NCI-H446 treated with DMSO at 0.1 percent for 48 hours (cell line): ENCODE measurements at regions not wholly inside any gene's neighbourhood (a gene's known extent, or its start where the extent isn't known, plus 50 kb on each side); places are given as distances from the start of the nearest gene placed in this dataset.

Experiments
- DNase-seq: peaks from one replicate; lab custom pipeline; 2025; lab: John Stamatoyannopoulos, UW

DNA sequence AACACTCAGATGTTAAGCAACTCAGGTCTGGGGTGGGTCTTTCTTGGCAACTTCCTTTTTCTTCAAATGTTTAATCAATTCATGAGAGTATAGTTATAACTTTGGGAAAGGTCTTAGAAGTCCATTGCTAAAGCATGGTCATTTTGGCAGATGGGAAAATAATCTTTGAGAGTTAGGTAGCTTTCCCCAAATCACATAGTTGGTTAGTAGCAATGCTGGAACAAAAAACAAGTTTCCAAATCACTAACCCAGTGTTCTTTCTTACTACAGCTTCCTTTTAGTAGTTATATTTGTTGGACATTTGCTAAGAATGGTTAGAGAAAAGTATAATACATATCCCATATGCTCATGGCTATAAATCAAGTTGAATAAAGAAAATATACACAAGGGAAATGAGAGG, 185.2 kb upstream of the SLC14A2 start:
- no peak for DNase-seq

DNA sequence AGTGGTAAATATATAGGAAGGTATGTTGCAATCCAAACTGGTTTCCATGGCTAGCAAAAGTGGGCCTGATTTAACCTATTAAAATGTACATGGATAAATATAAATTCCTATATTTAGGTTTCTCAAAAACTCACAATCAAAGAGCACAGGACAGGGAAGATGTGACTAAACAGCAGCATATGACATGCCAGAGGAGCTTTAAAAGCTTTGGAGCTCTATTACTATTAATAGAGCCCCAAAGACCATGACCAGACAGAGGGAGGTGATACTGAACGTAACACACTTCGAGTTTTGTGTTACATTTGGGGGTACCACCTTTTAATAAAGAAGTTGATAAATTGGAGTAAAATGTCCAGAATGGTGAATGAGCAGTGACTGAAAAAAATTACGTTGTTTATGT, 179.5 kb upstream of the SLC14A2 start:
- no peak for DNase-seq

DNA sequence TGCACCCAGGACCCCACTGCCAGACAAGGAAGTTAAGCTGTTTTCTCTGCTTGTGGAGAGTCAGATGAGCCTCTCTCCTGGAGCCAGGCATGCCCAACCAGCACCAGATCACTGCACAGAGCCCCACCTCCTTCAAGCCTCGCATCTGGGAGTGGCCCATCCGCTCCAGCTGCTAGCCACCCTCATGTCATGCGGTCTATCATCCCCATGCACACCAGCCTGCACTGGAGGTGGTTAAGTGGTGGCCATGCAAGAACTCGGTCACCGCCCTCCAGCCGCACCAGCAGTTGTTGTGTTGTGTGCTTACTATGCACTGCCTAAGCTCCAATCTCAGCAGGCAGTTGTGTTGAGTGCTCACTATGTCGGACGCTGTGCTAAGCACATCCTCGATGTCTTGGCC, 177.9 kb upstream of the SLC14A2 start:
- no peak for DNase-seq

DNA sequence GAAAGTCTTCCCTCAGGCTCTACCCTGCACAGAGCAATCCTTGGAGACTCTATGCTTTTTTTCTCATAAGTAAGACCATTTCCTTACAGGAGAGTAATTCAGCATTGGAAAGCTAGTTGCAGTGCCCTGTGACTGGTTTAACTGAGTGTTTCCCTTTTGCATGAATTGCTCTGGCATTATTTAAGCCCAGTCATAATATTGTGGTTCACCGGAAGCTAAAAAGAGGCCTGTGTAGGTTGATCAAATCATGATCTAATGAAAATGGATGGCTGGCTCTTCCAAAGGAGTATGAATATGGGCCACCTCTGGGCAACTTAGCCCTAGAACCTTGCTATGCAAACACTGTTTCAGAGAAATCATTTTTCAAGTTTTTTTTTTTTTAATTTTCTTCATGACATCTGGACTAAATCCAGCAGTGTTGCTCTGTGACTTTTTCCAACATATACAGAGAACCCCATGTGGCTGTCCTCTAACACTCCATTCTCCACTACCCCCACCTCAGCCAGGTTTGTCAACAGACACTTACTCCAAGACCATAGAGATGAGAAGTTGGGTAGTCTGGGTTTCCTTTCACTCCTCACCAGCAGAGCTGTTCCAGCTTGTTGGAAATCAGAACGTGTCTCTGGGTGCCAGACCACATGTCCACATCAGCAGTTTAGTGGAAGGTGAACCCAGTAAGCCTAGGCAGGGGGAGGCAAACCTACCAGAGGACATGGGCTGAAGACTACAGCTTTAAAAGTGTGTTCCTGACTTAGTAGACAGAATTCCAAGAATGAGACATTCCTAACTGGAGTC, 175.2 kb upstream of the SLC14A2 start:
- no peak for DNase-seq

DNA sequence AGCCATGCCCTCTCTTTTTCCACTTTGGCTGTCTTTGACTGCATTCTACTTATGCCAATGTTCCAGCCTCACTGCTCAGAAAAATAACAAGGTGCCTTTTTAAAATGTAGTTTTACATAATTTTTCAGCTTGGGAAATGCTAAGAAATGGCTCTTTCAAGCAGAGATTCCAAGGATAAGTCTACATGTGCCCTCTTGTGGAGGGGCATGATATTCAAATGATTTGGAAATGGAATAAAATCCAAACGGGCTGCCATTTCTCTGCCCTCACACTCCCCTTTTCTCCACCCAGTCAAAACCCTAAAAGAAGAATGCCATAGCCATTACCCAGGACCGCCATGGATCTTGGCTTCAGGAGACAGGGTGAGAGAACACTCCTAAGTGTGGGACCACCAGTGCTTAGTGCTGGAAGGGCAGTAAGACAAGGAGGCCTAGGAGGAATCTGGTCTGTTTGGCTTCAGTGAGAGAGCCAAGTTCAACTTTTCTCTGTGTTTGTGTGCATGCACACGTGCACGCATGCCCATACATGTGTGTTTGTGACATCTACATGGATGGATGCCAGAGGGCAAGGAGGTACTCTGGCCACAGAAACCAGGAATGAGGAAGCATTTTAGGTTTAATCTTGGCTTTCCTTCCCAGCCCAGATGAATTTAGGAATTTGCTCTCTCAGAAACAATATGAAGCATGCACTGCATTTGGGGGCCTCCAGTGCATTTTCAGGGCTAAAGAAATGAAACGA, 174.0 kb upstream of the SLC14A2 start:
- no peak for DNase-seq

DNA sequence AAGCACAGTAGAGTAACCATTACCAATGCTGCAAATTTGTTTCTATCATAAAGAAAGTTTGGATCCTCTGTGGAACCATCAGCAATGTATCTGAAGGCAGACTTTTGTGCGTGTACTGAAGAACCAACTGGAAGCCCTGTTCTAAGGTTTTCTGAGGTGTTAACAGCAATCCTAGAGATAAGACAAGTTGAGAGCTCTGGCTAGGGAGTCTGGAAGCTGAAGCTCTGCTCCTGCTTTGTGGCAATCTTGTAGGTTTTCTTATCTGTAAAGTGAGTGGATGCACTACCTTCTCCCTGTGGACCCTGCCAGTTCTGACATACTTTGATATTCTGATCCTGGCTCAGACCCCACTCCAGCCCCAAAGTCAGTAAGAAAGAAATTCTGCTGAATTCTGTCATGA, 171.2 kb upstream of the SLC14A2 start:
- DNase-seq: no peak

DNA sequence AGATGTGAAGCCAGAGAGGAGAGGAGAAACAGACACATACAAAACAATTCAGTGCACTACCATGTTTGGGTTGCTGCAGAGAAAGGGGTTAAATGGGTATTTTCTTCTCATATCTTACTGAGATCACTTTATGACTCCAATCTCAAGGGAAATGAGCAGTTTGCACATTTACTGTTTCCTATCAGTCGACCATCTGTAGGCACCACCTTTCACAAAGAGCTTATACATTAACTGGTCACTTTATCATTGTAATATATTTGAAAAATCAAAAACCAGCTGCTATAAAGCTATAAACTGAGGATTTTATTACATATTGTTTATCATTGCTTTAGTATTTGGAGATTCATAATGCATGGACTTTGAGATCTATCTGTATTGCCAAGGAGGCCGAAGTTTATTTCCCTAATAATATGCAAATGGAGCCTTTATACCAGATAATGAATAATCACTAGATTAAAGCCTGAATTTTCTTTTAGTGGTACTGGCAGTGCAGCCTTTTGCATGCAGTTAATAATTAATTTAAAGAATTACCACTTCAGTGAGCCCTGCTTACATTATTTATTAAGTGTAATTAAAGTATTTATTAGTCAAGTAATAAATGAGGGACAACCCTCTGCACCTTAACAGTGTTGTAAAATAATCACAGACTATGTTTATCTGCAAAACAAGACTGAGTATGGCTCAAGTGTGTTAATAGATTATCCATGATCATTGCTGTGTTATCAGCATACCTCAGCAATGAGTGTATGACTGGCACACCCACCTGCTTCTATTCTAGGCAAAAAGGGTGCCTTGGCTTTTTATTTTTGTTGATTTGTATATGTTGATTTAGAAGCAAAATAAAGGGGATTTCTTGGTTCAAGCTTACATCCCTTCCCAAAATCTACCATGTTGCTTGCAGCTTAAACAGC, 167.7 kb upstream of the SLC14A2 start:
- no peak for DNase-seq

DNA sequence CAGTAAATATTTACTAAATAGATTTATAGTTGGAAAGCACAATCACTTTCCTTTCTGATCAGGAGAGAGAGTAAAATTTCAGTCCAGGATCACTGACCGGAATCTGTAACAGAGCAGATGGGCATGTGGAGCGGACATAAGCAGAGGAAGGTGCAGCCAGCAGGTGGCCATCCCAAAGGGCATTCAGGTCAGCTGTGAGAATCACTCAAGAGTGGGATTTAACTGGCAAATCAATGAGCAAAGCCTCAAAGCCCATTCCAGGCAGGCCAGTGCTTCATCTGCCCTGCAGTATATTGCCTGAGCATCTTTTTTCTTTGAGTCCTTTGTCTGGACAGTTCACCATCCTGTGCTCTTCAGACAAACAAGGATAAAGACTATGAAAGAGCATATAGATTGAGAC, 166.4 kb upstream of the SLC14A2 start:
- no peak for DNase-seq

DNA sequence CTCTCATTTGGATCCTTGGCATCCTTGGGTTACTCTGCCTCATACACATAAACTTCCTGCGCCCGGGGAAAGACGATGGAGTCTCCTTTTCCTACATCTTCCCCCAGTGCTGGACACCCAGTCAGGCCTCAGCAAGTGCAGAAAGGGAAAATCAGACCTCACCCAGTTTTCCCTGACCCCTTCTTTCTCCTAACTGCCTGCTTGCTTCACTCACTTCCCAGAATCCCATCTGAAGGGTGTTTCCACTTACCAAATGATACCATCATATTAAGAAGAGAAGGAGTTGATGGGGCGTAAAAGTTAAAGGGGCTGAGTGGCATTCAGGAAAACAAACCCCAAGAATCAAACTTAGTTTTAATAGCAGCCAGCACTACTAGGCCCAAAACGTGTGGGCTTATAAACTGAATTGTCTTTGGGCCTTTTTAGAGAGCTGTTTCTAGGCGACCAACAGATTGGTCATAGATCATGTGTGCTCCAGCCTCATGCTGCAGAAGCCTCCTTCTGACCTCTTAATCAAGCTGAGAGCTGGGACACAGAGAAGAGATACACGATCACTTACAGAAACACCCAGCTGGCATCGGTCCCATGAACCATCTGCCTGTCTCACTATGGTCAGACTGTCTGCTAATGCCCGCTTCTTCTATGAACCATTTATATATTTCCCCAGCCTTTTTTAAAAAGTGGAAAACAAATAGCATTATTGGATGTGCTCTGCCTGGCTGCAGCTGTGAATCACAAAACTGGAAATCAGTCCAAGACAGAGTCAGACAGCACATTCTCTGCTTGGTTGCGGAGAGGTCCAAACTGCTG, 165.7 kb upstream of the SLC14A2 start:
- peak; percentile 87 for DNase-seq

DNA sequence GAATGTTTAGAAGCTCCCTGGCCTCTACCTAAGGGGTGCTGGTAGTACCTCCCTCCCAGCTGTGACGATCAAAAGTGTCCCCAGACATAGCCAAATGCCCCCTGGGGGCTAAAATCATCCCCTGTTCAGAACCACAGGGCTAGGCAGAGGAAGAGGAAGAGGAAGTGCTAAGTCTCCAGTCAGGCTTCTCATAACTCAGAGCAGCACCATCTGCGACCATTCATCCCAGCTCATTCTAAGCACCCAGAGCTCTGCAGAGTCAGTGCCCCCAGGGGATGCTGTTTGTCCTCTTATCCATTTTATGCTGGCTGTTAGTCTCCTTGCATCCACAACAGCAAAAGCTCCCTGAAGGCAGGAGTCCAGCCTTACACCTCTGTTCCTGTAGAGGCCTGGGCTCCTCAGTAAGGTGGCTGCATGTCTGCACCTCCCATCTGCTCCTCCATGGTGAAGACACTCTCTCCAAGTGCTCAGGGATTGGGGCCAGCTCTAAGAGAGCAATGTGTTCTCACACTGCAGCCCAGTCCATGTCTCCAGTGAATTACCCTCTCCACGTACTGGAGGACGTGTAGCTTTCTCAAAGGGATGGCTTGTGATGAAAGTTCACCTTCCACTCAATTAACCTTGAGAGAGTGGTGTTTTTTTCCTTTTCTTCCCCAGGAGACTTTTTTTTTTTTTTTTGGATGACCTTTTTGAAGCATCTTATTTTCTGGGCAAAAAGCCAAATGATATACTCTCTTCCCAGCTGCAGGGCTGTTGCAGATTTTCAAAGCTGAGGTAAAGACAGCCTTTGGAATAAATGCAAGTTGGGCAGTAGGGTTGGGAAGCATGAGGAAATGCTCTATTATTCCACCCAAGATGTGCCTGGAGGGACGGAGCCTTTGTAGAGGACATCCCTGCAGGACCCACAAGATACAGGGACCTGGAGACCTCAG, 158.9 kb upstream of the SLC14A2 start:
- peak; percentile 83 for DNase-seq

DNA sequence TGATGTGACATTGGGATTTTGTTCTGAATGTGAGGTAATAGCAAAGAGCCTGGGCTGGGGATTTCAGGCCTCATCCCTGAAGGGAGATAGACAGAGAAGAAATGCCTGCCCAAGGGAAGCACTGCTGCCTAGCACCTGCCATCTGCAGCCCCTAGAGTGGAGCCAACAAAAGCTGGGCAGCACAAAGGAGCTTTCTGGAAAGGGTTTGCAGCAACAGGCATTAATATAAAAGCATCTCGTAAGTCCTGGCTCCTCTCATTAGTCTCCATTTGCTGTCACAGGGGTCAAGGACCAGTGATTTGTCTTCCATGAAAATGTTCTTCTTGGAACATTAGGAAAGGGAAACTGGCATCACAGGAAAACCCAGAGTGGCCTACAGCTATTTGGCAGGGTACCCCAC, 157.2 kb upstream of the SLC14A2 start:
- peak; percentile 50 for DNase-seq

DNA sequence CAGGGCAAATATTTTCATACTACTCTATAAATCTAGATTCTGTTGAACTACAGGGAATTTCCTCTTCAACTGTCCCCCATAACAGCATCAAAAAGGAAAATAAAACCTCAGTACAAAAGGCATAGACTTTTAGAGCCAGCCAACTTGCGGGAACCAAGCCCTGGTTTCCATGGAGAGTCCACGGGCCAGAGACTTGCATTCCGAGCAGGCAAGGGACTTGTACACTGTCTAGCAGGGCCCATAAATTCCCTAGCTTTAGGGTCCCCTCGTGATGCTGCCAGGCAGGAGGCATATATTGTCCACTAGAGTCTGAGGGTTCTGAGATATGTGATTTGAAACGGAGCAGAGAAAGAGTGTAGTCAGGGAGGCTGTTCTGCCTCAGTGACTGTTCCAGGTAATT, 153.1 kb upstream of the SLC14A2 start:
- no peak for DNase-seq

DNA sequence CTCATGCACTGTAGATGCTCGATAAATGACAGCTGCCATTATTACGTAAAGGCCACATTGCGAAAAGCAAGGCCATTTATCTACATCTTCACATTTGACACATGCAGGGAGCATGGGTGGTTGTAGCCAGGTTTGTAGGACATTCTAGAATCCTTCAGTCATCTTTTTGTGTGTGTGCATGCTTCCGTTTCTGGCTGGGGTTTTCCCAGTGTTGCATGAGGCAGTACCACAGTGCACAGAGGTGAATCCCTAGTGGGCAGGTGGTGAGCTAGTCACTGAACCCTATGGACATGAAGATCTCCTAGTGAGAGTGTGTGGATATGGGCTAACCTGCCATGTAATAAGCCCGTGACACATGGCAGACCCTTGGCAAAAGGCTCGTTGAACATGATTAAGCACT, 151.8 kb upstream of the SLC14A2 start:
- no peak for DNase-seq

DNA sequence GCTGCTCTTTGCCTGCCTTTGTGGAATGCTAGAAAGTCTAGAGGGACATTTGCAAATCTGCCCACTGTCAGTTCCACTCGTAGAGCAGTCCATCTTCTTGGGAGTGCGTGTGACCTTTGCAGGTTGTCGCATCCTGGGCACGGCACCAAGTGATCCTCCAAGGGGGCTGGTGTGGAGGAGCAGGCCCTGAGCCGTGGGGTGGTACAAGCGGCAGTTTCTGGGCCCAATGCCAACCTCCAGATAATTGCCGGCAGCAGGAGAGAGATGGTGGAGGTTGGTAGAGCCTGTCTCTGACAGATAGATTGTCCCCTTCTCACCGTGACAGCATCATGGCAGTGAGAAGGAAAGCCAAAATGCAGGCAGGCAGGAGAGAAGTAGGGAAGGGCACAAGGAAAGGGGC, 150.7 kb upstream of the SLC14A2 start:
- DNase-seq: peak; percentile 37

DNA sequence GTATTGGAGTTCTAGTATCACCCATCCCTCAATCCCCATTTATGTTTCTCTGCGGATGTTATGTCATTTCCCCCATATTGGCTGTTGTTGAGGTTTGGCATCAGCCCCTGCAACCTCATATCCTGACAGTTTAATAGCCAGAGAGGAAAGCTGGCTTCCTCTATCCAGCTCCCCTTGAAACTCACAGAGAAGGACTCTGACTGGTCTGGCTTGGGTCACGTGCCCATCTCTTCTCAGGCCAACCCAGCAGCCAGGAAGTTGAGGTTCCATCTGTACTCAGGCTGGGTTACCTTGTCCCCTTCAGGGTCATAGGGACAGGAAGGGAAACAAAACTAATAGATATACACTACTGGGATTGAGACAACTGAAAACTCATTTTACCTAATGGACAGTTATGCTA, 148.0 kb upstream of the SLC14A2 start:
- no peak for DNase-seq

DNA sequence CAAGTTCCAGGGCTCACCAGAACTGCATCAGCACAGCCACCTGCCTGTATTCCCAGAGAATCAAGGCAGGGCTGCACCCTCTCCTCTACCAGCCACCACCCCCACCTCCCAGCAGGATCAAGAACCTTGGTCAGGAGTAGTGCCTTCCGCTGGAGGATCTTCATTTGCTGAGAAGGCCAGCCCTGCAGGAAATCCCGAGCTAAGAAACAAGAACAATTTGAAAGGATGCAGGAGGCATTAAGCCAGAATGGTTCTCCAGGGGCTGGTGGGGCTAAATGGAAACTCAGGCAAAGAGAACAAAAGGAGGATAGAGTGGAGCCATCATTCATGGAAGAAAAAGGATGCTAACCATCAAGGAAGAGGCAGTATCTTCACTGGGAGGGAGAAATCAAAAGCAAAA, 147.3 kb upstream of the SLC14A2 start:
- DNase-seq: no peak

DNA sequence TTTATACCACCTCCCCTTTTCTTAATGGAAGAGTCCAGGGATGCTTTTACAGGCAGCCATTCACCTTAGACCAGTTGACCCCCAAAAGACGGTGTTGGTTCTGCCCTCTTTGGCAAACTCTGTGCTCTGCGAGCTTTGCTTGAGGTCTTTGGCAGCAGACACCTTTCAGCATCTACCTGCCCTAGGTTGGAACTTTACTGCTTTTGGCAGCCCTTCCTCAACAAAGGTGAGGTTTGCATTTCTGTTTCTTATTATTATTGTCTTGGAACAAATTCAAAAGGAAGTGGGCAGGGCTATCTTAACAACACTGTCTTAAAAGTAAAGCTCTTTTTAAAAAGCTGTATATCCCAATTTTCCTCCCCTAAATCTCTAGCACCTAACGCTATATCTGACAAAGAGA, 136.4 kb upstream of the SLC14A2 start:
- no peak for DNase-seq

DNA sequence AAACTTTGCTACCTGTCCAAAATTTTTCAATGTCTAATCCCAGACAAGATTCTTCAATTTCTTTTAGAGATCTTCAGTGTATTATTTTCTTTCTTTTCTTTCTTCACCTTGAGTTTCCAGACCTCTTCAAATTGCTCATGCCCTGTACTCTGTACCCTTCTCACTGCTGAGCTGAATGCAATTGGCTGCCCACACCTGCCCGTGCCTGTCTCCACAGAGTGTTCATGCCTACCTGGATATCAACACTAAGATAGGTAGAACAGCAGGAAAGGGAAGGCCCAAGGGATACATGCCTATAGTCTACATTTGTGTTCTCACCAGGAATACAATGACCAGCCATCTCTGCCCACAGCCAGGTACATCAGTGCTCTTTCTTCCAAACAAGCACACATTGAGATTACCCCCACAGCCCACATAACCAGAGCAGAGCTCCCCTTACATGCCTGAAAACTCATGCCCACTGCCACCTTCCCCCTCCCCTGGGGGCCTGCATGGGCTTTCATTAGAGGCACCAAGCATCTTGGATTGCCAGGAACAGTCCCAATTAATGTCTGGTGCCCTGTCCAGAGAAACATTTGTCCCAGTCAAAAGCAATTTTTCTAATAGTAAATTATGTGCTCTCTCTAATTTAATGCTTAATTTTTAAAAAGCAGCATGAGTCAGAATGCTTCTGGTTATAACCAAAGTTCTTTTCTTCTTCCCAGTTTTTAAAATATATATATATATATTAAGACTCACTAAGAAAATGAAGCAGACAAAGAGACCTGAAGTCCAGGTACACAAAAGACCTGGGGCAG, 134.9 kb upstream of the SLC14A2 start:
- no peak for DNase-seq

DNA sequence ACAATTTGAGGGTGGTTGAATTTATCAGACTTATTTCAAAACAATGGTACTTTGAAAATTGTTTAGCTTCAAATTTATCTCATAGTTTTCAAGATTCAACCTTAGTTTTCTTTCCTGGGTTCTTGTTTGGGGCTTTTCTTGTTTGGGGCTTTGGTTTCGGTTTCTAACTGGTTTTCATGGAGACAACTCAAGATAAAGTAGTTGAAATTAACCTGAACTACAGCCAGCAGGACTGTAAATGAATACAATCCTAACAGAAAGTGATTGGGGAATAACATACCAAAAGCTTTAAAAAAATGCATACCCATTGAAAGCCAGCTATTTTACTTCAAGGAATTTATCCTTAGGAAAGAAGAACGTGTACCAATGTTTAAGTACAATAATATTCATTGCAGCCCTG, 133.5 kb upstream of the SLC14A2 start:
- no peak for DNase-seq

DNA sequence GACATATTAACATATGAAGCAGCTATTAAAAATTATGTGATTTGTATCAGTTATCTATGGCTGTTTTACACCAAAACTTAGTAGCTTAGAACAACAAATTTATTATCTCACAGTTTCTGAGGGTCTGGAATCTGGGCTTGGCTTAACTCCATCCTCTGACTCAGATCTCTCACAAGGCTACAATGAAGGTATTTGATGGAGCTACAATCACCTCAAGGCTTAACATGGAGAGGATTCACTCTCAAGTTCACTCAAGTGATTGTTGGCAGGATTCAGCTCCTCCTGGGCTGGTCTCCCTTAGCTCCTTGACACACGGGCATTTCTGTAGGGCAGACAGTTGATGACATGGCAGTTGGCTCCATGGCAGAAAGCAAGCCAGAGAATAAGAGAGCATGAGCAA, 133.0 kb upstream of the SLC14A2 start:
- no peak for DNase-seq
